ENCODE measurements at regions not wholly inside any gene's neighbourhood (a gene's known extent, or its start where the extent isn't known, plus 50 kb on each side); places are given as distances from the start of the nearest gene placed in this dataset.

- DNase-seq, result no peak
Observed at GRCh38 chr1:222020553-222020952, 278.7 kb upstream of the DUSP10 start.

- DNase-seq, result no peak
Observed at GRCh38 chr1:222019029-222019428, 277.1 kb upstream of the DUSP10 start.

GRCh38 chr1:222018041-222018440 lies 276.2 kb upstream of the DUSP10 start:
- DNase-seq, result no peak

- no peak for DNase-seq
Observed at GRCh38 chr1:222015686-222016085, 273.8 kb upstream of the DUSP10 start.

- DNase-seq, result no peak
Observed at GRCh38 chr1:222014001-222014400, 272.1 kb upstream of the DUSP10 start.

GRCh38 chr1:222012816-222013215 lies 270.9 kb upstream of the DUSP10 start:
- no peak for DNase-seq

- DNase-seq, result no peak
Observed at GRCh38 chr1:222010306-222010705, 268.4 kb upstream of the DUSP10 start.

GRCh38 chr1:222009105-222009730 lies 267.3 kb upstream of the DUSP10 start:
- DNase-seq, result peak; percentile 40

GRCh38 chr1:222006715-222007114 lies 264.8 kb upstream of the DUSP10 start:
- no peak for DNase-seq

GRCh38 chr1:222004784-222005183 lies 262.9 kb upstream of the DUSP10 start:
- DNase-seq, result no peak

- DNase-seq, result no peak
Observed at GRCh38 chr1:222004034-222004433, 262.1 kb upstream of the DUSP10 start.

GRCh38 chr1:222002503-222002902 lies 260.6 kb upstream of the DUSP10 start:
- no peak for DNase-seq

- no peak for DNase-seq
Observed at GRCh38 chr1:222000131-222000530, 258.2 kb upstream of the DUSP10 start.

- DNase-seq, result no peak
Observed at GRCh38 chr1:221998781-221999180, 256.9 kb upstream of the DUSP10 start.

GRCh38 chr1:221998186-221998612 lies 256.3 kb upstream of the DUSP10 start:
- DNase-seq, result peak; percentile 19

GRCh38 chr1:221997012-221997411 lies 255.1 kb upstream of the DUSP10 start:
- peak; percentile 9 for DNase-seq

GRCh38 chr1:221994939-221995338 lies 253.1 kb upstream of the DUSP10 start:
- no peak for DNase-seq

GRCh38 chr1:221994274-221994698 lies 252.4 kb upstream of the DUSP10 start:
- DNase-seq, result no peak

- no peak for DNase-seq
Observed at GRCh38 chr1:221993444-221993948, 251.6 kb upstream of the DUSP10 start.

- no peak for DNase-seq
Observed at GRCh38 chr1:221992427-221992826, 250.5 kb upstream of the DUSP10 start.

GRCh38 chr1:221991221-221991620 lies 249.3 kb upstream of the DUSP10 start:
- DNase-seq, result no peak

GRCh38 chr1:221989741-221990140 lies 247.9 kb upstream of the DUSP10 start:
- DNase-seq, result no peak

- no peak for DNase-seq
Observed at GRCh38 chr1:221988829-221989228, 246.9 kb upstream of the DUSP10 start.

GRCh38 chr1:221987860-221988520 lies 246.1 kb upstream of the DUSP10 start:
- peak; percentile 31 for DNase-seq

- DNase-seq, result no peak
Observed at GRCh38 chr1:221983444-221983843, 241.6 kb upstream of the DUSP10 start.

All from hematopoietic multipotent progenitor cell treated with erythropoietin and hydrocortisone succinate and interleukin-3 and kit ligand, for 8 days (in vitro differentiated cells).